WTC11 (cell line): ENCODE measurements at regions not wholly inside any gene's neighbourhood (a gene's known extent, or its start where the extent isn't known, plus 50 kb on each side); places are given as distances from the start of the nearest gene placed in this dataset.

Experiments
- ATAC-seq: fragments of 200-7000 bp; cut with Tn5 transposase; 2 replicates; pipeline ENCODE4 v1.10.0; 2021; ENCODE audit warnings: mild to moderate bottlenecking, moderate library complexity
- CTCF ChIA-PET: fragments of 300-600 bp; sonication (Branson Sonifier 250); formaldehyde crosslinking; loops from one replicate; lab custom pipeline; 2021; ENCODE audit warnings: antibody characterized with exemption; lab: Charles Lee
- POLR2A ChIA-PET: fragments of 350-600 bp; sonication (Branson Sonifier 250); formaldehyde crosslinking; loops from one replicate; lab custom pipeline; 2021; ENCODE audit warnings: antibody characterized with exemption; lab: Charles Lee
- DNase-seq: peaks from one replicate; pipeline ENCODE4 v3.0.0; 2021; ENCODE audit warnings: low spot score
- H3K27ac Mint-ChIP-seq: 2 replicates; pipeline ENCODE4 v1.8.0; 2021; ENCODE audit warnings: mixed read lengths
- H3K27me3 Mint-ChIP-seq: 2 replicates; pipeline ENCODE4 v1.8.0; 2021; ENCODE audit warnings: low read depth, mild to moderate bottlenecking, moderate library complexity, mixed read lengths
- H3K36me3 Mint-ChIP-seq: 2 replicates; pipeline ENCODE4 v1.8.0; 2021; ENCODE audit warnings: mixed read lengths
- H3K4me1 Mint-ChIP-seq: 2 replicates; pipeline ENCODE4 v1.8.0; 2022; ENCODE audit warnings: mixed read lengths
- H3K4me3 Mint-ChIP-seq: 2 replicates; pipeline ENCODE4 v1.8.0; 2021; ENCODE audit warnings: mild to moderate bottlenecking, moderate library complexity, mixed read lengths
- H3K9me3 Mint-ChIP-seq: 2 replicates; pipeline ENCODE4 v1.8.0; 2021; ENCODE audit warnings: mixed read lengths
- AR ChIP-seq: fragments of 250-450 bp; sonication (Bioruptor Pico); IDR thresholded peaks from 2 replicates; pipeline ENCODE4 v1.9.0; 2021; ENCODE audit warnings: mild to moderate bottlenecking
- ATF1 ChIP-seq: sonication (generic); formaldehyde crosslinking; IDR thresholded peaks from 2 replicates; pipeline ENCODE4 v1.8.1; 2023; ENCODE audit warnings: mild to moderate bottlenecking, moderate library complexity, missing genetic modification reagents
- ATF6 ChIP-seq: sonication (generic); formaldehyde crosslinking; IDR thresholded peaks from 2 replicates; pipeline ENCODE4 v1.8.1; 2023; ENCODE audit warnings: mild to moderate bottlenecking, missing genetic modification reagents
- CREB1 ChIP-seq: sonication (generic); formaldehyde crosslinking; IDR thresholded peaks from 2 replicates; pipeline ENCODE4 v1.8.0; 2023; ENCODE audit warnings: mild to moderate bottlenecking, missing genetic modification reagents
- GABPB1 ChIP-seq: sonication (generic); formaldehyde crosslinking; IDR thresholded peaks from 2 replicates; pipeline ENCODE4 v1.8.1; 2023; ENCODE audit warnings: mild to moderate bottlenecking, missing genetic modification reagents
- GRHL2 ChIP-seq: fragments of 250-450 bp; sonication (Bioruptor Pico); IDR thresholded peaks from 2 replicates; pipeline ENCODE4 v1.8.0; 2022; ENCODE audit warnings: mild to moderate bottlenecking, moderate library complexity; ENCODE audit not compliant: insufficient replicate concordance, severe bottlenecking
- HMGA2 ChIP-seq: fragments of 250-450 bp; sonication (Bioruptor Pico); IDR thresholded peaks from 2 replicates; pipeline ENCODE4 v1.4.0; 2021; ENCODE audit warnings: mild to moderate bottlenecking, moderate library complexity
- NFE2L1 ChIP-seq: sonication (generic); formaldehyde crosslinking; IDR thresholded peaks from 2 replicates; pipeline ENCODE4 v1.8.1; 2023; ENCODE audit warnings: missing genetic modification reagents
- NR3C1 ChIP-seq: sonication (generic); formaldehyde crosslinking; conservative IDR thresholded peaks from 2 replicates; pipeline ENCODE4 v1.8.1; 2023; ENCODE audit warnings: low read depth, mild to moderate bottlenecking, missing genetic modification reagents
- PRDM15 ChIP-seq: sonication (generic); formaldehyde crosslinking; IDR thresholded peaks from 2 replicates; pipeline ENCODE4 v1.8.0; 2022; ENCODE audit warnings: missing genetic modification reagents
- USF2 ChIP-seq: sonication (generic); formaldehyde crosslinking; IDR thresholded peaks from 2 replicates; pipeline ENCODE4 v1.8.1; 2023; ENCODE audit warnings: mild to moderate bottlenecking, missing genetic modification reagents, moderate library complexity
- ZMAT4 ChIP-seq: fragments of 250-450 bp; sonication (Bioruptor Pico); IDR thresholded peaks from 2 replicates; pipeline ENCODE4 v1.9.0; 2021; ENCODE audit warnings: mild to moderate bottlenecking
- ZNF232 ChIP-seq: sonication (generic); formaldehyde crosslinking; IDR thresholded peaks from 2 replicates; pipeline ENCODE4 v1.8.0; 2022; ENCODE audit warnings: mild to moderate bottlenecking, missing genetic modification reagents
- ZNF416 ChIP-seq: fragments of 250-450 bp; sonication (Bioruptor Pico); IDR thresholded peaks from 2 replicates; pipeline ENCODE4 v1.9.0; 2021; ENCODE audit warnings: mild to moderate bottlenecking, inconsistent platforms
- TF ChIP-seq, protein P1 (sequence below): sonication (generic); formaldehyde crosslinking; IDR thresholded peaks from 2 replicates; pipeline ENCODE4 v1.8.0; 2022; ENCODE audit warnings: mild to moderate bottlenecking, missing genetic modification reagents
- TF ChIP-seq, protein P2 (sequence below): sonication (generic); formaldehyde crosslinking; IDR thresholded peaks from 2 replicates; pipeline ENCODE4 v1.8.0; 2022; ENCODE audit warnings: mild to moderate bottlenecking, missing genetic modification reagents
- TF ChIP-seq, protein P3 (sequence below): fragments of 250-450 bp; sonication (Bioruptor Pico); IDR thresholded peaks from 2 replicates; pipeline ENCODE4 v1.9.0; 2021; ENCODE audit warnings: mild to moderate bottlenecking, borderline replicate concordance
- TF ChIP-seq, protein P4 (sequence below): fragments of 200-600 bp; IDR thresholded peaks from 2 replicates; pipeline ENCODE4 v1.8.0; 2022; ENCODE audit warnings: antibody characterized with exemption
- TF ChIP-seq, protein P5 (sequence below): sonication (generic); formaldehyde crosslinking; IDR thresholded peaks from 2 replicates; pipeline ENCODE4 v1.8.1; 2022; ENCODE audit warnings: low read depth, mild to moderate bottlenecking, moderate library complexity, missing genetic modification reagents, borderline replicate concordance

GRCh38 chr15:29593629-29594028, 228.6 kb downstream of the TJP1 start:
- H3K4me1 Mint-ChIP-seq: peaks cover 29% of the 10 kb centered on the region
- H3K36me3 Mint-ChIP-seq: no peaks in the 10 kb centered on the region
- DNase-seq (no peak), ATAC-seq (no peak)
- no peak overlapping the region for H3K4me3 Mint-ChIP-seq
- POLR2A ChIA-PET: no interaction called here
- no peak overlapping the region for H3K27ac Mint-ChIP-seq
- CTCF ChIA-PET: interaction anchor here (1.0 kb wide), 1 partner anchor 20 kb away, joined by 3 read pairs; no protein-coding TSS in a partner anchor
- no peaks in the 10 kb centered on the region for H3K9me3 Mint-ChIP-seq
- no peaks in the 10 kb centered on the region for H3K27me3 Mint-ChIP-seq
- TF ChIP-seq HMGA2: no peak
- TF ChIP-seq GABPB1 (CRISPR knock-in tag): no peak
- no peak for TF ChIP-seq USF2 (CRISPR knock-in tag)
- no peak for TF ChIP-seq CREB1 (CRISPR knock-in tag)
- no peak for TF ChIP-seq PRDM15 (CRISPR knock-in tag)
- TF ChIP-seq ZNF416 (CRISPR knock-in tag): no peak
- TF ChIP-seq, protein P1, sequence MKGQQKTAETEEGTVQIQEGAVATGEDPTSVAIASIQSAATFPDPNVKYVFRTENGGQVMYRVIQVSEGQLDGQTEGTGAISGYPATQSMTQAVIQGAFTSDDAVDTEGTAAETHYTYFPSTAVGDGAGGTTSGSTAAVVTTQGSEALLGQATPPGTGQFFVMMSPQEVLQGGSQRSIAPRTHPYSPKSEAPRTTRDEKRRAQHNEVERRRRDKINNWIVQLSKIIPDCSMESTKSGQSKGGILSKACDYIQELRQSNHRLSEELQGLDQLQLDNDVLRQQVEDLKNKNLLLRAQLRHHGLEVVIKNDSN (CRISPR knock-in tag): no peak
- TF ChIP-seq ATF6 (CRISPR knock-in tag): no peak
- TF ChIP-seq, protein P2, sequence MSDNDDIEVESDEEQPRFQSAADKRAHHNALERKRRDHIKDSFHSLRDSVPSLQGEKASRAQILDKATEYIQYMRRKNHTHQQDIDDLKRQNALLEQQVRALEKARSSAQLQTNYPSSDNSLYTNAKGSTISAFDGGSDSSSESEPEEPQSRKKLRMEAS (CRISPR knock-in tag): no peak
- TF ChIP-seq, protein P3, sequence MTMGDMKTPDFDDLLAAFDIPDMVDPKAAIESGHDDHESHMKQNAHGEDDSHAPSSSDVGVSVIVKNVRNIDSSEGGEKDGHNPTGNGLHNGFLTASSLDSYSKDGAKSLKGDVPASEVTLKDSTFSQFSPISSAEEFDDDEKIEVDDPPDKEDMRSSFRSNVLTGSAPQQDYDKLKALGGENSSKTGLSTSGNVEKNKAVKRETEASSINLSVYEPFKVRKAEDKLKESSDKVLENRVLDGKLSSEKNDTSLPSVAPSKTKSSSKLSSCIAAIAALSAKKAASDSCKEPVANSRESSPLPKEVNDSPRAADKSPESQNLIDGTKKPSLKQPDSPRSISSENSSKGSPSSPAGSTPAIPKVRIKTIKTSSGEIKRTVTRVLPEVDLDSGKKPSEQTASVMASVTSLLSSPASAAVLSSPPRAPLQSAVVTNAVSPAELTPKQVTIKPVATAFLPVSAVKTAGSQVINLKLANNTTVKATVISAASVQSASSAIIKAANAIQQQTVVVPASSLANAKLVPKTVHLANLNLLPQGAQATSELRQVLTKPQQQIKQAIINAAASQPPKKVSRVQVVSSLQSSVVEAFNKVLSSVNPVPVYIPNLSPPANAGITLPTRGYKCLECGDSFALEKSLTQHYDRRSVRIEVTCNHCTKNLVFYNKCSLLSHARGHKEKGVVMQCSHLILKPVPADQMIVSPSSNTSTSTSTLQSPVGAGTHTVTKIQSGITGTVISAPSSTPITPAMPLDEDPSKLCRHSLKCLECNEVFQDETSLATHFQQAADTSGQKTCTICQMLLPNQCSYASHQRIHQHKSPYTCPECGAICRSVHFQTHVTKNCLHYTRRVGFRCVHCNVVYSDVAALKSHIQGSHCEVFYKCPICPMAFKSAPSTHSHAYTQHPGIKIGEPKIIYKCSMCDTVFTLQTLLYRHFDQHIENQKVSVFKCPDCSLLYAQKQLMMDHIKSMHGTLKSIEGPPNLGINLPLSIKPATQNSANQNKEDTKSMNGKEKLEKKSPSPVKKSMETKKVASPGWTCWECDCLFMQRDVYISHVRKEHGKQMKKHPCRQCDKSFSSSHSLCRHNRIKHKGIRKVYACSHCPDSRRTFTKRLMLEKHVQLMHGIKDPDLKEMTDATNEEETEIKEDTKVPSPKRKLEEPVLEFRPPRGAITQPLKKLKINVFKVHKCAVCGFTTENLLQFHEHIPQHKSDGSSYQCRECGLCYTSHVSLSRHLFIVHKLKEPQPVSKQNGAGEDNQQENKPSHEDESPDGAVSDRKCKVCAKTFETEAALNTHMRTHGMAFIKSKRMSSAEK: no peak
- TF ChIP-seq GRHL2: no peak
- TF ChIP-seq ATF1: no peak
- TF ChIP-seq AR (CRISPR knock-in tag): no peak
- no peak for TF ChIP-seq ZMAT4 (CRISPR knock-in tag)
- TF ChIP-seq, protein P4, sequence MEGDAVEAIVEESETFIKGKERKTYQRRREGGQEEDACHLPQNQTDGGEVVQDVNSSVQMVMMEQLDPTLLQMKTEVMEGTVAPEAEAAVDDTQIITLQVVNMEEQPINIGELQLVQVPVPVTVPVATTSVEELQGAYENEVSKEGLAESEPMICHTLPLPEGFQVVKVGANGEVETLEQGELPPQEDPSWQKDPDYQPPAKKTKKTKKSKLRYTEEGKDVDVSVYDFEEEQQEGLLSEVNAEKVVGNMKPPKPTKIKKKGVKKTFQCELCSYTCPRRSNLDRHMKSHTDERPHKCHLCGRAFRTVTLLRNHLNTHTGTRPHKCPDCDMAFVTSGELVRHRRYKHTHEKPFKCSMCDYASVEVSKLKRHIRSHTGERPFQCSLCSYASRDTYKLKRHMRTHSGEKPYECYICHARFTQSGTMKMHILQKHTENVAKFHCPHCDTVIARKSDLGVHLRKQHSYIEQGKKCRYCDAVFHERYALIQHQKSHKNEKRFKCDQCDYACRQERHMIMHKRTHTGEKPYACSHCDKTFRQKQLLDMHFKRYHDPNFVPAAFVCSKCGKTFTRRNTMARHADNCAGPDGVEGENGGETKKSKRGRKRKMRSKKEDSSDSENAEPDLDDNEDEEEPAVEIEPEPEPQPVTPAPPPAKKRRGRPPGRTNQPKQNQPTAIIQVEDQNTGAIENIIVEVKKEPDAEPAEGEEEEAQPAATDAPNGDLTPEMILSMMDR: no peak
- TF ChIP-seq NFE2L1 (CRISPR knock-in tag): no peak
- TF ChIP-seq NR3C1 (CRISPR knock-in tag): no peak
- TF ChIP-seq, protein P5, sequence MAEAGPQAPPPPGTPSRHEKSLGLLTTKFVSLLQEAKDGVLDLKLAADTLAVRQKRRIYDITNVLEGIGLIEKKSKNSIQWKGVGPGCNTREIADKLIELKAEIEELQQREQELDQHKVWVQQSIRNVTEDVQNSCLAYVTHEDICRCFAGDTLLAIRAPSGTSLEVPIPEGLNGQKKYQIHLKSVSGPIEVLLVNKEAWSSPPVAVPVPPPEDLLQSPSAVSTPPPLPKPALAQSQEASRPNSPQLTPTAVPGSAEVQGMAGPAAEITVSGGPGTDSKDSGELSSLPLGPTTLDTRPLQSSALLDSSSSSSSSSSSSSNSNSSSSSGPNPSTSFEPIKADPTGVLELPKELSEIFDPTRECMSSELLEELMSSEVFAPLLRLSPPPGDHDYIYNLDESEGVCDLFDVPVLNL (CRISPR knock-in tag): no peak
- no peak for TF ChIP-seq ZNF232 (CRISPR knock-in tag)
- TF ChIP-seq, all 79 proteins: peak for 0
